ENCODE measurements at regions not wholly inside any gene's neighbourhood (a gene's known extent, or its start where the extent isn't known, plus 50 kb on each side); places are given as distances from the start of the nearest gene placed in this dataset.

DNA sequence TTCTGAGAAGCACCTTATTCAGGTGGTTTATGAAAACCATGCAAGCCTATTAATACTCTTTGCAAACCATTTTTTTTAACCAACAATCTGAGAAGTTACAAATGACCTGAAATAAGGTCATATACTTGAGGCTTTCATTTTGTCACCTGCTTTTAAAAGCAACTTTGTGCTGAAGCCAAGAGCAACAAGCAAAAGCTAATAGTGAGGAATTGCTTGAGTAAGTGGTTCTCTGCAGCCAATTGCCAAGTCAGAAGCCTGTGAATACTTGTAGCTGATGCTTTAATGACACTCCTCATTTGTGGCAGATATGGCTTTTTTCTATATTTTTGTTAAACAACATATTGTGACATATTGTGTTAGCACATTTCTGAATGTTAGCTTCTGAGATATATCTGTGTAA, 126.7 kb upstream of the ZNF608 start:
- TF ChIP-seq, protein P1, sequence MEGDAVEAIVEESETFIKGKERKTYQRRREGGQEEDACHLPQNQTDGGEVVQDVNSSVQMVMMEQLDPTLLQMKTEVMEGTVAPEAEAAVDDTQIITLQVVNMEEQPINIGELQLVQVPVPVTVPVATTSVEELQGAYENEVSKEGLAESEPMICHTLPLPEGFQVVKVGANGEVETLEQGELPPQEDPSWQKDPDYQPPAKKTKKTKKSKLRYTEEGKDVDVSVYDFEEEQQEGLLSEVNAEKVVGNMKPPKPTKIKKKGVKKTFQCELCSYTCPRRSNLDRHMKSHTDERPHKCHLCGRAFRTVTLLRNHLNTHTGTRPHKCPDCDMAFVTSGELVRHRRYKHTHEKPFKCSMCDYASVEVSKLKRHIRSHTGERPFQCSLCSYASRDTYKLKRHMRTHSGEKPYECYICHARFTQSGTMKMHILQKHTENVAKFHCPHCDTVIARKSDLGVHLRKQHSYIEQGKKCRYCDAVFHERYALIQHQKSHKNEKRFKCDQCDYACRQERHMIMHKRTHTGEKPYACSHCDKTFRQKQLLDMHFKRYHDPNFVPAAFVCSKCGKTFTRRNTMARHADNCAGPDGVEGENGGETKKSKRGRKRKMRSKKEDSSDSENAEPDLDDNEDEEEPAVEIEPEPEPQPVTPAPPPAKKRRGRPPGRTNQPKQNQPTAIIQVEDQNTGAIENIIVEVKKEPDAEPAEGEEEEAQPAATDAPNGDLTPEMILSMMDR (IDR thresholded peaks at IDR 0.05) = no peak
- TF ChIP-seq POLR2AphosphoS5 (IDR thresholded peaks at IDR 0.05) (no peak), POLR2A (IDR thresholded peaks at IDR 0.05; ENCODE audit: low read depth) (no peak), EP300 (IDR thresholded peaks at IDR 0.05) (no peak)

Measured in esophagus muscularis mucosa (tissue), 4 donors.